ENCODE measurements at regions not wholly inside any gene's neighbourhood (a gene's known extent, or its start where the extent isn't known, plus 50 kb on each side); places are given as distances from the start of the nearest gene placed in this dataset.

DNA sequence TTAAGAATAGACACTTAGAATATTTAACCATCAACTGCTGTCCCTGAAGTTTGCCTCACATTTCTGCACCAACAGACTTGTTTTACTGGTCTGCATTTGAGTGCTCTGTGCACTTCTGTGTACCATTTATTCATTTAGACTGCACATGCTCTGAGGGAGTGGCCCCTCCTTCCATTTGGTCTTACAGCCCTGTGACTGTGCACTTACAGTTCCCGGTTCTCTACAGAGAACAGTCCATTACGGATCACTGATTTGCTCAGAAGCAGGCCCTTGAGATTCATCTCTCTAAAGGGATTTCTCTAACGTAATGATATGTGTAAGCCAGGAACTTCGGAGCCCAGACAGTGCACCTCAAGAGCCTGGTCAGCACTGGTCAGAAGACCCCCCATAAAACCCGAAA, 247.3 kb upstream of the BLID start:
- TF ChIP-seq, protein P1, sequence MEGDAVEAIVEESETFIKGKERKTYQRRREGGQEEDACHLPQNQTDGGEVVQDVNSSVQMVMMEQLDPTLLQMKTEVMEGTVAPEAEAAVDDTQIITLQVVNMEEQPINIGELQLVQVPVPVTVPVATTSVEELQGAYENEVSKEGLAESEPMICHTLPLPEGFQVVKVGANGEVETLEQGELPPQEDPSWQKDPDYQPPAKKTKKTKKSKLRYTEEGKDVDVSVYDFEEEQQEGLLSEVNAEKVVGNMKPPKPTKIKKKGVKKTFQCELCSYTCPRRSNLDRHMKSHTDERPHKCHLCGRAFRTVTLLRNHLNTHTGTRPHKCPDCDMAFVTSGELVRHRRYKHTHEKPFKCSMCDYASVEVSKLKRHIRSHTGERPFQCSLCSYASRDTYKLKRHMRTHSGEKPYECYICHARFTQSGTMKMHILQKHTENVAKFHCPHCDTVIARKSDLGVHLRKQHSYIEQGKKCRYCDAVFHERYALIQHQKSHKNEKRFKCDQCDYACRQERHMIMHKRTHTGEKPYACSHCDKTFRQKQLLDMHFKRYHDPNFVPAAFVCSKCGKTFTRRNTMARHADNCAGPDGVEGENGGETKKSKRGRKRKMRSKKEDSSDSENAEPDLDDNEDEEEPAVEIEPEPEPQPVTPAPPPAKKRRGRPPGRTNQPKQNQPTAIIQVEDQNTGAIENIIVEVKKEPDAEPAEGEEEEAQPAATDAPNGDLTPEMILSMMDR (IDR thresholded peaks at IDR 0.05): no peak
- no peak for TF ChIP-seq POLR2A (IDR thresholded peaks at IDR 0.05)
- TF ChIP-seq POLR2AphosphoS5 (IDR thresholded peaks at IDR 0.05): no peak
- no peak for TF ChIP-seq EP300 (IDR thresholded peaks at IDR 0.05)

All from stomach (tissue), 4 donors.